Vagina (tissue), 2 donors: ENCODE measurements at regions not wholly inside any gene's neighbourhood (a gene's known extent, or its start where the extent isn't known, plus 50 kb on each side); places are given as distances from the start of the nearest gene placed in this dataset.

ENCODE experiments used
- POLR2A ChIP-seq, 2 donors: fragments of 450-650 bp; IDR thresholded peaks; one replicate each; pipeline ENCODE4 v1.6.1; 2017; ENCODE audit warnings: antibody characterized with exemption in 2 of 2, mild to moderate bottlenecking in 2 of 2, moderate library complexity in 2 of 2
- POLR2AphosphoS5 ChIP-seq, 2 donors: sonication (generic); formaldehyde crosslinking; IDR thresholded peaks; one replicate each; pipeline ENCODE4 v1.9.0; 2017; ENCODE audit warnings: antibody characterized with exemption in 2 of 2, mild to moderate bottlenecking in 2 of 2, low read depth in 1 of 2; ENCODE audit not compliant: insufficient read depth in 1 of 2
- TF ChIP-seq, protein P1 (sequence below), 3 experiments: fragments of 450-650 bp in 2 of 3; fragments of 200-600 bp in 1 of 3; sonication (generic) in 1 of 3; IDR thresholded peaks; one replicate each; pipeline ENCODE4 v1.5.1; 2017 to 2019; ENCODE audit warnings: antibody characterized with exemption in 3 of 3, mild to moderate bottlenecking in 2 of 3, moderate library complexity in 2 of 3

DNA sequence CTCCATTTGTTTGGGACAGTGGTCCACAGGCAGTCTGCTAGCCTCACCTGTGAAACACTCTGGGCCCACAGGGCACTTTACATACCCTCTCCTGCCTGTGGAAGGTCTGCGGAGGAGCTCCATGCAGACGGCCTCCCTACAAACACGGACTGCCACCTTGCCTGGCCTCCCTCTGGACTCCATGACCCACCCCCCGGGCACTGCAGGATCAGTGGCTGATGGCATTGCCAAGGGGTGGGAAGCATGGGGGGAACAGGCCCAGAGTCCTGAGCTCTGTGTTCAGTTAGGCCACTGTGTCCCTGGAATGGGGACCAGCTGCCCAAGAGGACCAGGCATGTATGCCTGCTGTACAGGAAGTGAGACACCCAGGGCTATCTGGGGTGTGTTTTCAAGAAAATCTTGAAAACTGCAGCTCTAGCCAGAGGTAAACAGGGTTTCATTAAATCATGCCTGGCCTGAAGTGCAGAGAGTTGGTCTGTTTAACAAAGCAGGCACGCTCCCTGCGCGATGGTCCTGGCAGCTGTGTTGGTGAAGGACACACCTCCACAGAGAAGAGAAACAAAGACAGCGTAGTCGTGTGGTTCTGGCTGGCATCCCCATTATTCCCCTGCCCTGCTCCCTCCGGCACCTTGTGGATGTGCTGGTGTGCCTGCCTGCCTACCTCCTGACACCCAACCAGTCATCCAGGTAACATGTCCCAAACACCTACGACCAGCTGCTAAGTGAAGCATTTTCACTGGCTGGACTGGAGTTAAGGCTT is 470.8 kb upstream of the ZMIZ1 start:
- TF ChIP-seq POLR2A (IDR thresholded peaks at IDR 0.05) (no peak), POLR2AphosphoS5 (IDR thresholded peaks at IDR 0.05; ENCODE audit: insufficient read depth in 1 of 2, low read depth in 1 of 2) (no peak)
- TF ChIP-seq, protein P1, sequence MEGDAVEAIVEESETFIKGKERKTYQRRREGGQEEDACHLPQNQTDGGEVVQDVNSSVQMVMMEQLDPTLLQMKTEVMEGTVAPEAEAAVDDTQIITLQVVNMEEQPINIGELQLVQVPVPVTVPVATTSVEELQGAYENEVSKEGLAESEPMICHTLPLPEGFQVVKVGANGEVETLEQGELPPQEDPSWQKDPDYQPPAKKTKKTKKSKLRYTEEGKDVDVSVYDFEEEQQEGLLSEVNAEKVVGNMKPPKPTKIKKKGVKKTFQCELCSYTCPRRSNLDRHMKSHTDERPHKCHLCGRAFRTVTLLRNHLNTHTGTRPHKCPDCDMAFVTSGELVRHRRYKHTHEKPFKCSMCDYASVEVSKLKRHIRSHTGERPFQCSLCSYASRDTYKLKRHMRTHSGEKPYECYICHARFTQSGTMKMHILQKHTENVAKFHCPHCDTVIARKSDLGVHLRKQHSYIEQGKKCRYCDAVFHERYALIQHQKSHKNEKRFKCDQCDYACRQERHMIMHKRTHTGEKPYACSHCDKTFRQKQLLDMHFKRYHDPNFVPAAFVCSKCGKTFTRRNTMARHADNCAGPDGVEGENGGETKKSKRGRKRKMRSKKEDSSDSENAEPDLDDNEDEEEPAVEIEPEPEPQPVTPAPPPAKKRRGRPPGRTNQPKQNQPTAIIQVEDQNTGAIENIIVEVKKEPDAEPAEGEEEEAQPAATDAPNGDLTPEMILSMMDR (IDR thresholded peaks at IDR 0.05): no peak
